SK-N-SH treated with all-trans-retinoic acid at 6 μM for 48 hours (cell line): ENCODE measurements at regions not wholly inside any gene's neighbourhood (a gene's known extent, or its start where the extent isn't known, plus 50 kb on each side); places are given as distances from the start of the nearest gene placed in this dataset.

Source experiments
- ATAC-seq: fragments of 200-7000 bp; cut with Tn5 transposase; 3 replicates; pipeline ENCODE4 v1.9.1; 2020; ENCODE audit warnings: mild to moderate bottlenecking, moderate library complexity
- ARNTL ChIP-seq: fragments of 450-650 bp; formaldehyde crosslinking; IDR thresholded peaks from 2 replicates; pipeline ENCODE4 v1.5.0; 2020; ENCODE audit warnings: low read depth, mild to moderate bottlenecking, moderate library complexity, borderline replicate concordance
- BACH2 ChIP-seq: fragments of 250-450 bp; sonication (Bioruptor Pico); IDR thresholded peaks from 2 replicates; pipeline ENCODE4 v1.9.0; 2021; ENCODE audit warnings: mild to moderate bottlenecking, borderline replicate concordance
- CREB5 ChIP-seq: fragments of 250-450 bp; sonication (Bioruptor Pico); IDR thresholded peaks from 2 replicates; pipeline ENCODE4 v1.5.1; 2020; ENCODE audit warnings: low read depth, mild to moderate bottlenecking, moderate library complexity
- CSRNP3 ChIP-seq: fragments of 250-450 bp; sonication (Bioruptor Pico); IDR thresholded peaks from 2 replicates; pipeline ENCODE4 v1.5.1; 2021; ENCODE audit warnings: mild to moderate bottlenecking, moderate library complexity
- ESRRG ChIP-seq: fragments of 250-450 bp; sonication (Bioruptor Pico); IDR thresholded peaks from 2 replicates; pipeline ENCODE4 v1.6.1; 2021; ENCODE audit warnings: mild to moderate bottlenecking
- GLIS3 ChIP-seq: fragments of 250-450 bp; sonication (Bioruptor Pico); IDR thresholded peaks from 2 replicates; pipeline ENCODE4 v1.5.0; 2020; ENCODE audit warnings: mild to moderate bottlenecking, moderate library complexity
- ISL1 ChIP-seq: fragments of 250-450 bp; sonication (Bioruptor Pico); IDR thresholded peaks from 2 replicates; pipeline ENCODE4 v2.1.2; 2022; ENCODE audit warnings: mild to moderate bottlenecking, moderate library complexity
- OSR1 ChIP-seq: fragments of 250-450 bp; sonication (Bioruptor Pico); IDR thresholded peaks from 2 replicates; pipeline ENCODE4 v1.8.0; 2022; ENCODE audit warnings: moderate library complexity, mild to moderate bottlenecking, inconsistent platforms
- POU6F1 ChIP-seq: fragments of 250-450 bp; sonication (Bioruptor Pico); IDR thresholded peaks from 2 replicates; pipeline ENCODE4 v1.8.0; 2021; ENCODE audit warnings: low read depth, mild to moderate bottlenecking, moderate library complexity, borderline replicate concordance
- PPARA ChIP-seq: fragments of 250-450 bp; sonication (Bioruptor Pico); IDR thresholded peaks from 2 replicates; pipeline ENCODE4 v1.5.0; 2020; ENCODE audit warnings: mild to moderate bottlenecking, borderline replicate concordance
- RARB ChIP-seq: fragments of 250-450 bp; sonication (Bioruptor Pico); IDR thresholded peaks from 2 replicates; pipeline ENCODE4 v1.8.0; 2021; ENCODE audit warnings: mild to moderate bottlenecking, moderate library complexity
- SNAI2 ChIP-seq: fragments of 250-450 bp; sonication (Bioruptor Pico); IDR thresholded peaks from 2 replicates; pipeline ENCODE4 v1.5.0; 2020; ENCODE audit warnings: mild to moderate bottlenecking, moderate library complexity
- TSHZ2 ChIP-seq: fragments of 250-450 bp; sonication (Bioruptor Pico); IDR thresholded peaks from 2 replicates; pipeline ENCODE4 v1.5.0; 2020; ENCODE audit warnings: mild to moderate bottlenecking, moderate library complexity
- ZC3H10 ChIP-seq: fragments of 250-450 bp; sonication (Bioruptor Pico); IDR thresholded peaks from 2 replicates; pipeline ENCODE4 v1.5.1; 2021; ENCODE audit warnings: mild to moderate bottlenecking, moderate library complexity
- ZFP3 ChIP-seq: fragments of 250-450 bp; sonication (Bioruptor Pico); IDR thresholded peaks from 2 replicates; pipeline ENCODE4 v1.5.0; 2020; ENCODE audit warnings: mild to moderate bottlenecking, moderate library complexity
- ZFP30 ChIP-seq: fragments of 450-650 bp; formaldehyde crosslinking; IDR thresholded peaks from 2 replicates; pipeline ENCODE4 v1.5.0; 2022; ENCODE audit warnings: mild to moderate bottlenecking, moderate library complexity
- ZNF565 ChIP-seq: fragments of 450-650 bp; formaldehyde crosslinking; conservative IDR thresholded peaks from 2 replicates; pipeline ENCODE4 v1.5.0; 2020; ENCODE audit warnings: low read depth, mild to moderate bottlenecking, moderate library complexity
- ZNF70 ChIP-seq: fragments of 450-650 bp; formaldehyde crosslinking; IDR thresholded peaks from 2 replicates; pipeline ENCODE4 v1.5.0; 2020; ENCODE audit warnings: mild to moderate bottlenecking, moderate library complexity
- ZNF8 ChIP-seq: fragments of 450-650 bp; formaldehyde crosslinking; IDR thresholded peaks from 2 replicates; pipeline ENCODE4 v1.5.0; 2020; ENCODE audit warnings: mild to moderate bottlenecking, moderate library complexity

- TF ChIP-seq CSRNP3 (no peak), ZNF70 (CRISPR knock-in tag) (no peak), BACH2 (CRISPR knock-in tag) (no peak), OSR1 (no peak), ESRRG (CRISPR knock-in tag) (no peak)
- TF ChIP-seq, all 23 proteins: peak for 0
Measured at GRCh38 chr9:84500826-84501225, 160.3 kb upstream of the SLC28A3 start (continued).

GRCh38 chr9:84501587-84501986 lies 161.0 kb upstream of the SLC28A3 start:
- TF ChIP-seq CSRNP3 = no peak
- no peak for TF ChIP-seq CREB5 (CRISPR knock-in tag)
- no peak for TF ChIP-seq ZFP3 (CRISPR knock-in tag)
- no peak for TF ChIP-seq PPARA (CRISPR knock-in tag)
- TF ChIP-seq ARNTL (CRISPR knock-in tag) = no peak
- no peak for TF ChIP-seq ZFP30 (CRISPR knock-in tag)
- ATAC-seq = no peak

GRCh38 chr9:84502066-84502465 lies 161.5 kb upstream of the SLC28A3 start:
- TF ChIP-seq CREB5 (CRISPR knock-in tag) = no peak
- no peak for TF ChIP-seq ZC3H10
- TF ChIP-seq ZNF565 = no peak
- TF ChIP-seq POU6F1 = no peak
- no peak for TF ChIP-seq CSRNP3
- no peak for TF ChIP-seq ARNTL (CRISPR knock-in tag)
- TF ChIP-seq ISL1 (CRISPR knock-in tag) = no peak
- no peak for ATAC-seq

GRCh38 chr9:84504360-84504759 lies 163.8 kb upstream of the SLC28A3 start:
- no peak for TF ChIP-seq ZNF70 (CRISPR knock-in tag)
- no peak for TF ChIP-seq CSRNP3
- TF ChIP-seq ESRRG (CRISPR knock-in tag) = no peak
- no peak for TF ChIP-seq ZNF8 (CRISPR knock-in tag)
- no peak for TF ChIP-seq TSHZ2 (CRISPR knock-in tag)
- no peak for TF ChIP-seq SNAI2 (CRISPR knock-in tag)
- no peak for TF ChIP-seq GLIS3 (CRISPR knock-in tag)
- no peak for TF ChIP-seq ZFP30 (CRISPR knock-in tag)
- no peak for TF ChIP-seq POU6F1
- no peak for TF ChIP-seq RARB (CRISPR knock-in tag)
- no peak for ATAC-seq
